DND-41 (cell line): ENCODE measurements at regions not wholly inside any gene's neighbourhood (a gene's known extent, or its start where the extent isn't known, plus 50 kb on each side); places are given as distances from the start of the nearest gene placed in this dataset.

Experiments used
- EZH2 ChIP-seq: IDR thresholded peaks from 3 replicates; pipeline ENCODE4 v1.6.1; 2012; ENCODE audit warnings: borderline replicate concordance, low read depth, mild to moderate bottlenecking, moderate library complexity, low read length, inconsistent platforms; ENCODE audit not compliant: severe bottlenecking
- TF ChIP-seq, protein P1 (sequence below): IDR thresholded peaks from 2 replicates; pipeline ENCODE4 v1.5.1; 2012; ENCODE audit warnings: borderline replicate concordance, low read length, moderate library complexity, mild to moderate bottlenecking; ENCODE audit not compliant: poor library complexity, severe bottlenecking; ENCODE audit errors: extremely low read depth

DNA sequence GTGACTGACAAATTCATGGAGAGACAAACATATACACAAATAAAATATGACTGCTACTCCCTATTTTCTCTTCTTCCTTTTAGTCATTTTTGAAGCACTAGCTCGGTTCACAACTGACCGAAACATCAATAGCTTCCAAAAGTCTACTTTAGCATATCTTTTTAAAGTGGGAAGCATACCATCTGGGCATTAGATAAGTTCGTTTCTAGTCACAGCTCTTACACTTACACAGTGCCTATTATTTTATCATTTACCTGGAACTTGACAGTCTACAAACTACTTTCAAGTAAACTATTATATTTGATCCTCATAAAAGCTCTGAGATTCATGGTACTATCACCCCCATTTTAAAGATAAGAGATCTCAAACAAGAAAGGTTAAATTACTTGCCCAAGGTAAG is 458.5 kb downstream of the LMO7 start:
- TF ChIP-seq, protein P1, sequence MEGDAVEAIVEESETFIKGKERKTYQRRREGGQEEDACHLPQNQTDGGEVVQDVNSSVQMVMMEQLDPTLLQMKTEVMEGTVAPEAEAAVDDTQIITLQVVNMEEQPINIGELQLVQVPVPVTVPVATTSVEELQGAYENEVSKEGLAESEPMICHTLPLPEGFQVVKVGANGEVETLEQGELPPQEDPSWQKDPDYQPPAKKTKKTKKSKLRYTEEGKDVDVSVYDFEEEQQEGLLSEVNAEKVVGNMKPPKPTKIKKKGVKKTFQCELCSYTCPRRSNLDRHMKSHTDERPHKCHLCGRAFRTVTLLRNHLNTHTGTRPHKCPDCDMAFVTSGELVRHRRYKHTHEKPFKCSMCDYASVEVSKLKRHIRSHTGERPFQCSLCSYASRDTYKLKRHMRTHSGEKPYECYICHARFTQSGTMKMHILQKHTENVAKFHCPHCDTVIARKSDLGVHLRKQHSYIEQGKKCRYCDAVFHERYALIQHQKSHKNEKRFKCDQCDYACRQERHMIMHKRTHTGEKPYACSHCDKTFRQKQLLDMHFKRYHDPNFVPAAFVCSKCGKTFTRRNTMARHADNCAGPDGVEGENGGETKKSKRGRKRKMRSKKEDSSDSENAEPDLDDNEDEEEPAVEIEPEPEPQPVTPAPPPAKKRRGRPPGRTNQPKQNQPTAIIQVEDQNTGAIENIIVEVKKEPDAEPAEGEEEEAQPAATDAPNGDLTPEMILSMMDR, result no peak
- TF ChIP-seq EZH2, result no peak
